Astrocyte (in vitro differentiated cells and primary cell): ENCODE measurements at regions not wholly inside any gene's neighbourhood (a gene's known extent, or its start where the extent isn't known, plus 50 kb on each side); places are given as distances from the start of the nearest gene placed in this dataset.

Experiments
- EZH2 ChIP-seq: IDR thresholded peaks from 2 replicates; pipeline ENCODE4 v1.6.1; 2012; ENCODE audit warnings: mild to moderate bottlenecking, low read length, inconsistent platforms; ENCODE audit not compliant: insufficient read depth
- TF ChIP-seq, protein P1 (sequence below): IDR thresholded peaks from 2 replicates; pipeline ENCODE4 v1.5.1; 2011; ENCODE audit warnings: low read depth, mild to moderate bottlenecking, inconsistent platforms, low read length, moderate library complexity; ENCODE audit not compliant: insufficient read depth

DNA sequence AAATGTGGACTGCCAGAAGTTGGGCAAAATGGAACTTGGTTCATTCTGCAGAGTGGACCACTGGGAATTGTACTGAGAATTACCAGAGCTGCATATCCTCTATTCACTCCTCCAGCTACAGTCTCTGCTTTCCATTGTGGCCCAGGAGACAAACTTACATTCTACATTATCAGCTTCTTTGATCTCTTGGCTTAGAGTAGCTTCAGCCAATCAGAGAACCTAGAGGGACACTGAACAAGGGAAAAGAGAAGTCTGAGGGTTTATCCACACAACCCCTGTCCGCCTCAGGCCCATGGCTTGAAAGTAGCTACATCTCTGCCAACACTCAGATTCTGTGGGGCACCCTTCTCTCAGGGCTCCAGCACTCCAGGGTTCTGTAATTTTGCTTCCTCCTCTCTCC is 251.1 kb downstream of the TRIB2 start:
- TF ChIP-seq, protein P1, sequence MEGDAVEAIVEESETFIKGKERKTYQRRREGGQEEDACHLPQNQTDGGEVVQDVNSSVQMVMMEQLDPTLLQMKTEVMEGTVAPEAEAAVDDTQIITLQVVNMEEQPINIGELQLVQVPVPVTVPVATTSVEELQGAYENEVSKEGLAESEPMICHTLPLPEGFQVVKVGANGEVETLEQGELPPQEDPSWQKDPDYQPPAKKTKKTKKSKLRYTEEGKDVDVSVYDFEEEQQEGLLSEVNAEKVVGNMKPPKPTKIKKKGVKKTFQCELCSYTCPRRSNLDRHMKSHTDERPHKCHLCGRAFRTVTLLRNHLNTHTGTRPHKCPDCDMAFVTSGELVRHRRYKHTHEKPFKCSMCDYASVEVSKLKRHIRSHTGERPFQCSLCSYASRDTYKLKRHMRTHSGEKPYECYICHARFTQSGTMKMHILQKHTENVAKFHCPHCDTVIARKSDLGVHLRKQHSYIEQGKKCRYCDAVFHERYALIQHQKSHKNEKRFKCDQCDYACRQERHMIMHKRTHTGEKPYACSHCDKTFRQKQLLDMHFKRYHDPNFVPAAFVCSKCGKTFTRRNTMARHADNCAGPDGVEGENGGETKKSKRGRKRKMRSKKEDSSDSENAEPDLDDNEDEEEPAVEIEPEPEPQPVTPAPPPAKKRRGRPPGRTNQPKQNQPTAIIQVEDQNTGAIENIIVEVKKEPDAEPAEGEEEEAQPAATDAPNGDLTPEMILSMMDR = no peak
- TF ChIP-seq EZH2 = no peak
